ENCODE measurements at regions not wholly inside any gene's neighbourhood (a gene's known extent, or its start where the extent isn't known, plus 50 kb on each side); places are given as distances from the start of the nearest gene placed in this dataset.
A peak's percentile ranks its signal among the peaks of the same experiment; 100 is the strongest.

GRCh38 chr5:60259730-60260129, 366.2 kb upstream of the PDE4D start:
- DNase-seq (ENCODE audit: low read depth), result no peak

GRCh38 chr5:60257596-60258271, 364.2 kb upstream of the PDE4D start:
- no peak for DNase-seq (ENCODE audit: low read depth)

DNA sequence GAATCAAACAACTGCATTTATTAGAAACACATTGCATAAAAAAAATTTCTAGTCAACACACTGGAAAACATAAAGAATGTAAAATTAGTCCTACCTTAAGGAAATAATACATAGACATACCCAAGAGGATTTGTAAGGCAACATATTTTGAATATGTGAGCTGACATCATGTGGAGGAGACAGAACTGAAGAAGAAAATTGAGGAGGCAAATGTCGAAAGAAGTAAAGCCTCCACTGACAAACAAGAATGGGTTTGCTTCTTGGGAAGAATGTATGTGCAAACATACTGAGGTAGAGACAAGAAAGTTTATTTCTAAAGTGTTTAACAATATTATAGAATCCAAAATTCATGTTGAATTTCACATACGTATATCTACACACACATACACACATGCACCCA, 363.0 kb upstream of the PDE4D start:
- DNase-seq (ENCODE audit: low read depth), result no peak

- DNase-seq (ENCODE audit: low read depth), result peak; percentile 22
Observed at GRCh38 chr5:60248901-60249300, 355.4 kb upstream of the PDE4D start.

DNA sequence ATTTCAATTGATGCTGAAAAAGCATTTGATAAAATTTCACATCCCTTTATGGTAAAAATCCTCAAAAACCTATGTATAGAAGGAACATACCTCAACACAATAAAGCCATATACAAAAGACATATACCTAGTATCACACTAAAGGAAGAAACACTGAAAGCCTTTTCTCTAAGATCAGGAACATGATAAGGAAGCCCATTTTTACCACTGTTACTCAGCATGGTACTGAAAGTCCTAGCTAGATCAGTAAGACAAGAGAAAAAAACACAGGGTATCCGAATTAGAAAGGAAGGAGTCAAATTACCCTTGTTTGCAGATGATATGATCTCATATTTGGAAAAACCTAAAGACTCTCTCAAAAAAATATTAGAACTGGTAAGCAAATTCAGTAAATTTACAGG, 350.2 kb upstream of the PDE4D start:
- no peak for DNase-seq (ENCODE audit: low read depth)

GRCh38 chr5:60232036-60232795, 338.7 kb upstream of the PDE4D start:
- no peak for DNase-seq (ENCODE audit: low read depth)

- no peak for DNase-seq (ENCODE audit: low read depth)
Observed at GRCh38 chr5:60230456-60230855, 336.9 kb upstream of the PDE4D start.

DNA sequence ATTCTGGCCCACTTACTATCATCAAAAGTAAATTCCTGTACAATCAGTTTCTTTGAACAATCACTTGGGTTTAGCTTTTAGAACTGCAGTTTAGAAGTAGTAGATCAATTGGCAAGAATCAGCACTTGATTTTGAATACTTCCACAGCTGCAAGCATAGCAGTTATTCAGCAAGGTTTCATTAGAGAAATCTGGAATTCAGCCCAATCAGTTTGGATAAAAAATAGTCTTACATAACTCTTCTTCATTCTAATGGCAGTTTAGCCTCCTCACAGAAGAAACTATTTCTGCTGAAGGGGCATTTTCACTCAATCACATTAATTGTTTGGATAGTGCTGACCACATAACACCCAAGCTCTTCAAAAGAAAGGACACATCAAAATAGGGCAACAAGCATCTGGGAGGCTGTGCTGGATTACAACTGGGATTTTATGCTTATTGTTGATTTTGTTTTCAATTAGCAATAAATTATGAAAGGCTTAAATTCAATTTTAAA, 336.2 kb upstream of the PDE4D start:
- DNase-seq (ENCODE audit: low read depth), result no peak

GRCh38 chr5:60228676-60229075, 335.1 kb upstream of the PDE4D start:
- DNase-seq (ENCODE audit: low read depth), result no peak

- no peak for DNase-seq (ENCODE audit: low read depth)
Observed at GRCh38 chr5:60226128-60226527, 332.6 kb upstream of the PDE4D start.

- DNase-seq (ENCODE audit: low read depth), result no peak
Observed at GRCh38 chr5:60223342-60223741, 329.8 kb upstream of the PDE4D start.

DNA sequence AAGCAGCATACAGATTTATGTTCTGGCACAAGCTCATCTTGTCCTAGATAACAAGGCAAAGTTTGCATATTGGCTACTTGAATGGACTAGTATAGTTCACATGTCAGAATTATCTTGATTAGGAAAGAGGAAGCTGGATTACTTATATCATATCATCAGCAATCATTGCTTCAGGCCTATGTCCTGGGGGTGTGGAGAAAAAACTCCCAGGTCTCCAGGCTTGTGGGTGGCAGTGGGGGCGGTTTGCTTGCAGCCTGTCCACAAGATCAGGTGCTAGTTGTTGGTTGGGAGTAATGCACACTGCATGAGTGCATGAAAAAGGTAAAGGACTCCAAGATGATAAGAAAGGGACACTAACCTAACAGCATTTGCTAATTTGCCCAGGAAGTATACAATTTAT, 326.4 kb upstream of the PDE4D start:
- DNase-seq (ENCODE audit: low read depth), result no peak

DNA sequence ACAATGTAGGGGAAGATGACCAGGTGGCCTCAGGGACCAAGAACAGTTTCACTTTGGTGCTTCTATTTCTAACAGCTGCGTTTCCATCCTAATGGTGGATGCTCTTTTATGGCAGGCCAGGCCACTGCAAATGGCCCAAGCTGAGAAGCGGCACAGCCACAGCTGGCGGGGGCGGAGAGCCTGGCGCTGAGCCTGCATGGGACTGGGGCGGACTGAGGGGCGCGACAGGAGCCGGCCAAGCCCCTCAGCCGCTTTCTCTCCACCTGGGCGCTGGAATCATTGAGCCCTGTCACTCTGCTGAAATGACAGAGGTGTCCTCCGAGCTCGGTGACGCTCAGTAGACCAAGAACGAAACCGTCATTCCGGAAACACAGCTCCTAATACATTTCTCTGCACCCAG, 317.3 kb upstream of the PDE4D start:
- DNase-seq (ENCODE audit: low read depth), result no peak

- no peak for DNase-seq (ENCODE audit: low read depth)
Observed at GRCh38 chr5:60209146-60209840, 315.8 kb upstream of the PDE4D start.

DNA sequence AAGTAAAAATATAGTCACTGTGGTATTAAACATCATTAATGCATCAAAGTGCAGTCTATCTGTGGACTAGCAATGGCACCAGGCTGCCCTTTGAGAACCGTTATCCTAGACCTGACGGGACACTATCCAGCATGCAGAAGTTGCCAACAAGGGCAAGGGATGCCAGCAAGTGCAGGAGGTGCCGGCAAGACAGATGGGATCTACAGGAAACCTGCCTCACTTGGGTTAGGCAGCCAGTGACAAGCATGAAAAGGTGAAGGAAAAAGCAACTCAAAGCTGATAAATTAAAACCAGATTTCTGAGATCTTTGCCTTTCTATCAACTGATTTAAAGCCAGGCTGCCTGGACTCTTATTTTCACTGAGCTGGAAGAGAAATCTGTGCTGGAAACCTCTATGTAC, 315.2 kb upstream of the PDE4D start:
- no peak for DNase-seq (ENCODE audit: low read depth)

- DNase-seq (ENCODE audit: low read depth), result no peak
Observed at GRCh38 chr5:60207040-60207439, 313.5 kb upstream of the PDE4D start.

- DNase-seq (ENCODE audit: low read depth), result no peak
Observed at GRCh38 chr5:60206234-60206633, 312.7 kb upstream of the PDE4D start.

DNA sequence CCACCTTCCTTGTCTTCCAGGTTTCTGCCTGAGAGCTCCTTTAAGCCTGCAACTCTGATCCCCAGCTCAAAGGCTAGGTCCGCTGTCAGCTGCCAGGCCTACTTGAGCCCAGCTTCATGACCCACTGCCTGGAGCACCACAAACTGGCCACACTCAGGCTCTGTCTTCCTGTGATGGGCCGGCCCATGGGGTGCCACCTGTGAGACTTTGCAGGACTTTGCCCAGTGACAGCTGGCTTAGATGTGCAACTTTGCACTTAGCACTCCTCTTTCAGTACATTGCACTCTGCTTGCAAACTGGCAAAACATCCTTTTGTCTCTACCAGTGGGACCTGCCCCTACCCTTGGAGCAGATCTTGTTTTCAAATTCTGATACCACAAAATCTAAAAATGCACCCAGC, 311.5 kb upstream of the PDE4D start:
- no peak for DNase-seq (ENCODE audit: low read depth)

- no peak for DNase-seq (ENCODE audit: low read depth)
Observed at GRCh38 chr5:60196385-60197113, 303.0 kb upstream of the PDE4D start.

DNA sequence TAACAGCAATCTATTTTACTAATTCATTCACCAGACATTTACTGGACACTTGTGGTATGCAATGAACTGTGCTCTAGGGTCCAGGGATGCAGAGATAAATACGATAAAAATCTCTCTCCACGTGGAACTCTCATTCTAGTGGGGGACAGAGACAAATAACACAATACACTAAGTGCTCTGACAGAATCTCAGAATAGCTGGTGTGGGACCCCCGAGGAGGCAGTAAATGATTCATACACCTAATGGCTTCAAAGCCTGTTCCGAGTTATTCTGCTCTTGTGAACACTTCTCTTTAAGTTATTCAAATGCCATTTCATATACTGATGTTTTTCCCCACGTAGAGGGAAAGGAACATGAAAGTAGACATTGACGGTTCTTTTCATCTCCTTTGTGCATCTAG, 302.0 kb upstream of the PDE4D start:
- no peak for DNase-seq (ENCODE audit: low read depth)

DNA sequence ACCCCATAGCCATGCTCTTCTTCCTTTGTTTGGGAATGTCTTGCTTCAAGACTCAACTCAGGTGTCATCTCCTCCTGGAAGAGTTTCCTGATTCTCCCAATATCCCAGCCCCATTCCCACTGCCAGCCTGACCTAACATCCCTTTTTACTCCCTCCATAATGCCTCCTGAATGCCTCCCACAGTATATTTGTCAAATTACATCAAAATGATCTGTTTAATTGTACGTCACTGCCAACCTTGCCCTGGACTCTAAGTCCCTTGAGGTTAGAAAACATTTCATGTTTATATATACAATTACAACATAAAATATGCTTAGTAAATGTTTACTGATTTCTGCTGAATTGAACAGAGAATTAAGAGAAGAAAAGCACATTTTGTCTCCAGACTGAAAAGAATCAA, 301.6 kb upstream of the PDE4D start:
- no peak for DNase-seq (ENCODE audit: low read depth)
